ENCODE measurements at regions not wholly inside any gene's neighbourhood (a gene's known extent, or its start where the extent isn't known, plus 50 kb on each side); places are given as distances from the start of the nearest gene placed in this dataset.

DNA sequence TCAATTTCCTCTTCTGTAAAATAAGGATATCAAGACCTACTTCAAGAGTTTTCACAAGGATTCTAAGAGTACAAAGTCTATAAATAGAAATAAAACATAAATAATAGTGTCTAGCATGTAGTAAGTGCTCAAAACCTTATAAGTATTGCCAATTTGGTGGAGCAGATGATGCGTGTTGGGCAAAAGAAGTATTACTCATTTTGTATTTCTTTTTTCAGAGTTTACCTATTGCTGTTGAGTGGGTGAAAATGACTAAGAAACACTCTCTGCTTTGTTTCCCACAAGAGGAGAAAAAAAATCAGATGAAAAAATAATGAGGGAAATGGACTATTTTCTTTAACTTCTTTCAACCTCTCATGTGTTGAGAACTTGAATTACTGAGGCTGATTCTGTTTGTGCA, 103.3 kb upstream of the KCNK2 start:
- H3K9me3 Mint-ChIP-seq, result peaks cover 4% of the 10 kb centered on the region
- H3K27me3 Mint-ChIP-seq (ENCODE audit: low read depth), result peaks cover under 1% of the 10 kb centered on the region
- no peaks in the 10 kb centered on the region for H3K36me3 Mint-ChIP-seq (ENCODE audit: insufficient read depth)
- DNase-seq (no peak), ATAC-seq (no peak)
- no peaks in the 10 kb centered on the region for H3K4me1 Mint-ChIP-seq (ENCODE audit: low read depth)
- no peak overlapping the region for H3K4me3 Mint-ChIP-seq

DNA sequence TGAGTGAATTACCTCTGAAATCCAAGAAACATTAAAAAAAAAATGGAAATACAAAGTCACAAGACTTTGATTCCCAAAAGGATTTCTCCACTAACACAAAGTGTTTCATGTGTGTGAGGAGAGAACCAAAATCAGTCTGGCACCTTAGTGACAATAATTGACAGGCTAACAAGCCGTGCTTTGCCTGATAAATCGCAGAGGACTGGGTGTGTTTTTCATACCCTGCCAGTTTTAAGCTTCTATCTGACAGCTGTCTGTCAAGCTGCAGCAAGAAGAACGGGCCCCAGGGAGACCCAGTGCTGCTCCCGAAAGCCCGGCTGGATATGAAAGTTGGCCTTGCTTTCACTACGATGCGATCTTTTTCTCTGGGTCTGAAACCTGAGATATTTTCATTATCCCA, 101.6 kb upstream of the KCNK2 start:
- Mint-ChIP-seq H3K36me3 (ENCODE audit: insufficient read depth) (no peaks in the 10 kb centered on the region), H3K4me3 (no peak overlapping the region), H3K27me3 (ENCODE audit: low read depth) (no peaks in the 10 kb centered on the region), H3K4me1 (ENCODE audit: low read depth) (no peaks in the 10 kb centered on the region), H3K9me3 (peaks cover 6% of the 10 kb centered on the region)
- DNase-seq, result no peak
- ATAC-seq, result no peak

DNA sequence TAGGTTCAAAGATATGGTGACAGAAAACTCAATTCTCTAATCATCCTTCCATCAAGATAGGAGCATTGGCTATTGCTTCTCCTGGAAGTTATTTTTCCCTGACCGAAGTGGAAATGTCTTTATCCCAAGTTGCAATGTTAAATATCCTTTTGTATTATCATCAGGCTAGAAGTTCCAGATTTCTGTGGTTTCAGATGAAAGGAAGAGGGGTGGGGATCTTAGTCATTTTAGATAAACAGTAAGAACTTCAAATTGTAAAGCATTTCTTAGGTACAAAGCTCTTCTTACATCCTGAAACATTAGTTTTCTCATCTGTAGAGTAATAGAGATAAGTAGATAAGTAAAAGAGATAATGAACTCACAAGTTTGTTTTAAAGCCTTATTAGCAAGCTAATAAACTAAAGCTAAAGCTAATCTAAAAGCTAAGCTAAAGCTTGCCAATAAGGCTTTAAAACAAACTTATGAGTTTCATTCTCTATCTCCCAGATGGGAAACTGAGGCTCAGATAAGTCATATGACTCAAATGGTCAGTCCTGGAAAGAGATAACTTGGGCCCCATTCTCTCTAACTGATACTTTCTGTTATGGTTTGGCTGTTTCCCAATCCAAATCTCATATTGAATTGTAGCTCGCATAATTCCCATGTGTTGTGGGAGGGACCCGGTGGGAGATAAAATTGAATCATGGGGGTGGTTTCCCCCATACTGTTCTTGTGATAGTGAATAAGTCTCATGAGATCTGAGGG, 99.2 kb upstream of the KCNK2 start:
- ATAC-seq, result no peak
- DNase-seq, result no peak
- Mint-ChIP-seq H3K4me1 (ENCODE audit: low read depth) (no peaks in the 10 kb centered on the region), H3K9me3 (peaks cover 6% of the 10 kb centered on the region), H3K27me3 (ENCODE audit: low read depth) (no peaks in the 10 kb centered on the region), H3K4me3 (no peak overlapping the region), H3K36me3 (ENCODE audit: insufficient read depth) (no peaks in the 10 kb centered on the region)

DNA sequence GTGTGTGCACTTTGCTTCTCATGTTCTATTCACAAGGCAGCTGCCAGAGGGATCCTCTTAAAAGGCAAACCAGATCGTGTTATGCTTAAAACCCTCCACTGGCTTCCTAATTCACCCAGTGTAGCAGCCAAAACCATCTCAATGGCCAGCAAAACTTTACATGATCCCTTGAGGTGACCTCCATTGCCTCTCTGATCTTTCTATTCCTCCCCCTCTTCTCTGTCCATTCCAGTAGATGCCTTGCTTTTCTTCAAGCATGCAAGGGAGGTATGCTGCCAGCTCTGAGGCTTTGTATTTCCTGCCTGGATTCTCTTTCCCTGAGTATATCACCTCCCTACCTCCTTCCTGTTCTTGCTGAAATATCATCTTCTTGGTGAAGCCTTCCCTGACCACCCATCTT, 93.2 kb upstream of the KCNK2 start:
- ATAC-seq (no peak), DNase-seq (no peak)
- H3K9me3 Mint-ChIP-seq, result peaks cover 4% of the 10 kb centered on the region
- no peak overlapping the region for H3K4me3 Mint-ChIP-seq
- no peaks in the 10 kb centered on the region for H3K27me3 Mint-ChIP-seq (ENCODE audit: low read depth)
- H3K4me1 Mint-ChIP-seq (ENCODE audit: low read depth), result no peaks in the 10 kb centered on the region
- no peaks in the 10 kb centered on the region for H3K36me3 Mint-ChIP-seq (ENCODE audit: insufficient read depth)

DNA sequence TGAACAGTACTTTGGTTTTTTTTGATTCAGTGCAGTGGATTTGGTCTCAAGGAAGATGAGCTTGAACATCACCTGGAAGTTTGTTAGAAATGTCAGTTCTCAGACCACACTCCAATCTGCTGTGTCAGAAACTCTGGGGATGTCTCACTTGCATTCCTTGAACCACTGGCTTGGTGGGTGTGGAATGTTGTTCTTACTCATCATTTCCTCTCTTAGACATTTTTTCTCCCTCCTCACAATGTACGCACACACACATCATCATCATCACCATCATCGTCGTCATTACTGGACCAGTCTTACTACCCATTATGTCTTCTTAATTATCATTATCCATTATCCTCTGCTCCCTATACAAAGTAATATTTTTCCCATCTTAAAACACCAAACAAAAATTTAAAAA, 91.9 kb upstream of the KCNK2 start:
- no peak overlapping the region for H3K4me3 Mint-ChIP-seq
- H3K36me3 Mint-ChIP-seq (ENCODE audit: insufficient read depth), result no peaks in the 10 kb centered on the region
- H3K27me3 Mint-ChIP-seq (ENCODE audit: low read depth), result no peaks in the 10 kb centered on the region
- ATAC-seq (no peak), DNase-seq (no peak)
- no peaks in the 10 kb centered on the region for H3K4me1 Mint-ChIP-seq (ENCODE audit: low read depth)
- H3K9me3 Mint-ChIP-seq, result peaks cover 4% of the 10 kb centered on the region

DNA sequence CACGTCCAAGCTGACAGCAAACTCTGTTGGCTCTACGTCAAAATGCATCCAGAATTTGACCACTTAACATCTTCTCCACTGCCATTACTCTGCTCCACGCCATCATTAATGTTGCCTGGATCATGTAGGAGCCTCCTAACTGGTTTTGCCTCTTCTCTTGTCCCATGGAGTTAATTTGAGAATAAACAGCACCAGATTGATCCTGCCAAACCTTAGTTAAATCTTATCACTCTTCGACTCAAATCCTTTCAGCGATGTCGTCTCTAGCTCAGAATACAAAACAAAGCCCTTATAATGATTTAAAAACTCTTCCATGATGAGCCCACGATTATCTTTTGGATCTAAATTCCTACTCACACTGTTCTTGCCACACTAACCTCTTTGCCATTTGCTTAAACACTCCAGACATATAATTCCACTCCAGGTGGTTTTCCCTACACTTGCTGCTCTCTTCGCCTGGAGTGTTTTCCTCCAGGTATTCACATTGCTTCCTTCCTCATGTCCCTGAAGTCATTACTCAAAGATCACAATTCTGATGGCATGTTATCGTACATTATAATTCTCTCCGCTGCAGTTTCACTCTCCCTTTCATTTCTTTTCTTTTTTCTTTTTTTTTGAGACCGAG, 90.7 kb upstream of the KCNK2 start:
- no peak overlapping the region for H3K4me3 Mint-ChIP-seq
- no peaks in the 10 kb centered on the region for H3K36me3 Mint-ChIP-seq (ENCODE audit: insufficient read depth)
- DNase-seq (no peak), ATAC-seq (no peak)
- no peaks in the 10 kb centered on the region for H3K4me1 Mint-ChIP-seq (ENCODE audit: low read depth)
- no peaks in the 10 kb centered on the region for H3K27me3 Mint-ChIP-seq (ENCODE audit: low read depth)
- peaks cover 4% of the 10 kb centered on the region for H3K9me3 Mint-ChIP-seq

DNA sequence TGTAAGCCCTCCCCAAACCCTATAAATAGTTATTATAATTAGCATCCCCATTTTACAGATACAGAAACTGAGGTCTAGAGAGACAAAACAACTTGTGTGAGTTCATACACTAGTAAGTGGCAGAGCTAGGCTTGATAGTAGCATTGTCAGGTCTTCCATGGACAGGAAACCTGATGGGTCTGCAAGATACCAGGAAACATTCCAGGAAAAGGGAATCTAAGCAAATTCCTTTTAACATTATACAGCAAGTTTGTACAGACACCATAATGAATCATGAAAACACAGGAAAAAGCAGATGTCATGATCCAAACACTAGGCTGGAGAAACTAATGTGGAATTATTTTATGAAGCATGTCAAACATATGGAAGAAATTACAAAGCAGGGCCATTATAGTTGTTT, 89.1 kb upstream of the KCNK2 start:
- Mint-ChIP-seq H3K9me3 (peaks cover 4% of the 10 kb centered on the region), H3K4me1 (ENCODE audit: low read depth) (no peaks in the 10 kb centered on the region), H3K27me3 (ENCODE audit: low read depth) (peaks cover 2% of the 10 kb centered on the region), H3K36me3 (ENCODE audit: insufficient read depth) (no peaks in the 10 kb centered on the region), H3K4me3 (no peak overlapping the region)
- no peak for DNase-seq
- no peak for ATAC-seq

DNA sequence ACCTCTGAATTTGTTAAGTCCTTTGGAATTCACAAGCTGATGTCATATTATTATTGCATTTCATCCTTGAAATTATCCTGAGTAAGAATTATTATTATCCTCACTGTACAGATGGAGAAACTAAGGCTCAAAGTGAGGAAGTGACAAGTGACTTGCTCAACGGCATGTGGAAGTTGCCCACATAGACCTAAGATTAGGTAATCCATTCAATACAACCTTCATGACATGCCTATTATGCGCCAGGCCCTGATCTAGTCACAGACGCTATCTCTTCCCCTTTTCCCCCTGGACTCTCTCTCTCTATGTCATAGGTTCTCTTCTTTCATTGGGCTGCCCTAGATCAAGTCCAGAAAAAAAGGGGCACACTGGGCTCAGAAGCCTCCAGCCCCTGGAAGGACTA, 84.9 kb upstream of the KCNK2 start:
- Mint-ChIP-seq H3K9me3 (no peaks in the 10 kb centered on the region), H3K27me3 (ENCODE audit: low read depth) (peaks cover 2% of the 10 kb centered on the region), H3K4me1 (ENCODE audit: low read depth) (no peaks in the 10 kb centered on the region), H3K36me3 (ENCODE audit: insufficient read depth) (no peaks in the 10 kb centered on the region), H3K4me3 (no peak overlapping the region)
- DNase-seq, result no peak
- ATAC-seq, result no peak

DNA sequence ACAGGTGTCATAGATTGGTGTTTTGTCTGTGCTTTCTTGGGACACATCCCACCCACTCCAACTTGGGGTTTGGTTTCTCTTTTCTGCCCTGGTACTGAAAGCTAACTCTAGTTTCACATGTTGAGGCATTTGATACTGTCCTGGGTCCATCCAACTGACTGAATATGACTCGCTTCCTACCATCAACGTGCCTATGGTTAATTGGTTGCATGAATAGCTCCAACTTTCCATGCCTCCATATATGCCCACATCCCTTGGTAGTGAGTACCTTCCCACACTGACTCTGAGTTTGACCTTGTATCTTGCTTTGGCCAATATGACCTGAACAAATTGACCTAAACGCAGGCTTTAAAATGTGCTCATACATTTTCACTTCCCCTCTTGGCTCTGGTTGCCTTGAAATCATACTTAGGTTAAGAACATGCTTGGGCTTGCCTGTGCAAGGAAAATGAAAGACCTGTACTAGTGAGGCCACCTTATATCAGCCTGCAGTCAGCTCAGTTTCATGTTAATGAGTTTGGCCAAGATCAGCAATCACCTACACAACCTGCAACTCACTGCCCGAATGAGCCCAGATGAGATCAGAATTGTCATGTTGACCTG, 81.0 kb upstream of the KCNK2 start:
- ATAC-seq (no peak), DNase-seq (no peak)
- Mint-ChIP-seq H3K4me3 (no peak overlapping the region), H3K36me3 (ENCODE audit: insufficient read depth) (no peaks in the 10 kb centered on the region), H3K9me3 (no peaks in the 10 kb centered on the region), H3K4me1 (ENCODE audit: low read depth) (no peaks in the 10 kb centered on the region), H3K27me3 (ENCODE audit: low read depth) (peaks cover 2% of the 10 kb centered on the region)

DNA sequence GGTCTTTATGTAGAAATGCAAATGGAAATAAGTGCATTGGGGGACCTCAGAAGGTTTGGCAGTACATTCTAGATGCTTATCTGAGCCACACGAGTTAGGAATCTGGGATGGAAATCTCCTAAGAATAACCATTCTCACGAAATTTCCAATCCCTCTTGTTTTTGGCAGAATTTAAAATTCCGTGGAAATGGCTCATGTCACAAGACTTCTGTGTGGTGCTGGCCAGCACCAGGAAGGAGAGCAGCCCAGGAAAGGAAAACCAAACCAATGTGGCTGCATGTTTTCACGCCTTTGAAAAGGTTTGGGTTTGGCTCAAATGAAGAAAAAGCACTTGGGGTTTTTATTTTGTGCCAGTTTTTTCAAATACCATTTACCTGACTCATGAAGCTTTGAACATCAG, 80.1 kb upstream of the KCNK2 start:
- Mint-ChIP-seq H3K4me1 (ENCODE audit: low read depth) (no peaks in the 10 kb centered on the region), H3K9me3 (no peaks in the 10 kb centered on the region), H3K36me3 (ENCODE audit: insufficient read depth) (no peaks in the 10 kb centered on the region), H3K27me3 (ENCODE audit: low read depth) (no peaks in the 10 kb centered on the region), H3K4me3 (no peak overlapping the region)
- no peak for DNase-seq
- no peak for ATAC-seq

DNA sequence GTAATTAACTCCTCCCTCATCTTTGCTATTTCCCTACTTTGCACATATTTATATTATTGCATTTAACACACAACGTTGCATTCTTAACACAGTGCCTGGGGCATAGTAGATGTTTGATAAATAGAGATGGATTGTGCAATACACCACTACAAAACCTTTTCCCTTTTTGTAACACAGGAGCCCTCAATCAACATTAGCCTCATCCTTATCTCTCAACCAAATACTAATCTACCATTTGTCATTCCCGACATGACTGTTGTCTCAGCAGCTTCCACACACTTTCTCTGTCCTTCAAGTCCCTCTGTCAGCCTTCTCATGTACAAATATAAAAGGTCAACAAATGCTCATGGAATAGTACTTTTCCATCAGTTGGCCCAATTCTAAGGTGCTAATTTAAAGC, 78.9 kb upstream of the KCNK2 start:
- Mint-ChIP-seq H3K4me3 (no peak overlapping the region), H3K36me3 (ENCODE audit: insufficient read depth) (no peaks in the 10 kb centered on the region), H3K27me3 (ENCODE audit: low read depth) (no peaks in the 10 kb centered on the region), H3K4me1 (ENCODE audit: low read depth) (no peaks in the 10 kb centered on the region), H3K9me3 (no peaks in the 10 kb centered on the region)
- ATAC-seq (no peak), DNase-seq (no peak)

DNA sequence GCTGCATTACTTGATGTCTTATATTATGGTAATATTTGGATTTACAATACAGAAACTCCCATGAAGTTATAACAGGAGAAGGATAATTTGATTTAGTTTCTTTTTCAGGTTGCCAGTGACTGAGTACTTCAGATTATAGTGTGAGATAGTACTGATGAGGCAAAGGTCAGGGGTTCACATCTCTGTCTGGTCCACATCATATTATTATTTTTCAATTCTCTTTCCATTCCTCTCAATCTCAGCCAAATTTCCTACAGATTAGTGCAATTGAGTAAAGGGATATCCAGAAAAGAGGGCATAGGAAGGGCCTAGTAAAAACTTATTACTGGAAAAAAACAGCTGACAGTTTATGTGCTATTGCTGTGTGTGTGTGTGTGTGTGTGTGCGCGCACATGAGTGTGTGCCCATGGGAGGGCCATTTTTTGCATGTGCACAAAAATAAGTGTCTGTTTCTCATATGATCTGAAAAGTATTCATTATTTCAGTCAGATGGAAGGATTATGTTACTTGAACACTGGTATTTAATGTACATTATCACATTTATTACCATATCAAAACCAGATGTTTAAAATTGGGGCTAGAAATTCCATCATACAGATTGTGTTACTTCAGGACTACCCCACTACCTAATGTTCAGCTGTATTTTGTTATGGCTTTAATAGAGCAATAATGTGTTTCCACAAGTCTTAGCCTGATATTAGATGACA, 78.3 kb upstream of the KCNK2 start:
- H3K9me3 Mint-ChIP-seq, result no peaks in the 10 kb centered on the region
- H3K4me1 Mint-ChIP-seq (ENCODE audit: low read depth), result no peaks in the 10 kb centered on the region
- ATAC-seq, result no peak
- no peak overlapping the region for H3K4me3 Mint-ChIP-seq
- H3K36me3 Mint-ChIP-seq (ENCODE audit: insufficient read depth), result no peaks in the 10 kb centered on the region
- no peaks in the 10 kb centered on the region for H3K27me3 Mint-ChIP-seq (ENCODE audit: low read depth)
- no peak for DNase-seq

DNA sequence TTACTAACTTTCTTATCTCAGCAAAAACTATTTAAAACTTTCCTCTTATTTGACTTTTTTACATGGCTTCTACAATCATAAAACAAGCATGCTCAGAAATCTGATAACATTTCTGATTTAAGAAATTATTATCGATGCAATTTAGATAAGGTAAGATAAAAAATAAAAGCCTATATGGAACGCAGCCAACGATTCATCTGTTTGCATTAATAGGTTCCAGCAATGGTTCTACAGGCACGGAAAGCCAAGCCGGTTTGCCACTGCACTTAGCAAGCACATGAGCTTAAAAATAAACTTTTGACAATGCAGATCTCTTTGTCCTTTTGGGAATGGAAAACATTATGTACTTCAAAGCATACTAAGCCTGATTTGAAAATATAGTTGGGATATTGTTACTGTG, 77.5 kb upstream of the KCNK2 start:
- no peaks in the 10 kb centered on the region for H3K36me3 Mint-ChIP-seq (ENCODE audit: insufficient read depth)
- H3K4me1 Mint-ChIP-seq (ENCODE audit: low read depth), result no peaks in the 10 kb centered on the region
- no peaks in the 10 kb centered on the region for H3K9me3 Mint-ChIP-seq
- no peak for DNase-seq
- no peak overlapping the region for H3K4me3 Mint-ChIP-seq
- ATAC-seq, result no peak
- no peaks in the 10 kb centered on the region for H3K27me3 Mint-ChIP-seq (ENCODE audit: low read depth)

DNA sequence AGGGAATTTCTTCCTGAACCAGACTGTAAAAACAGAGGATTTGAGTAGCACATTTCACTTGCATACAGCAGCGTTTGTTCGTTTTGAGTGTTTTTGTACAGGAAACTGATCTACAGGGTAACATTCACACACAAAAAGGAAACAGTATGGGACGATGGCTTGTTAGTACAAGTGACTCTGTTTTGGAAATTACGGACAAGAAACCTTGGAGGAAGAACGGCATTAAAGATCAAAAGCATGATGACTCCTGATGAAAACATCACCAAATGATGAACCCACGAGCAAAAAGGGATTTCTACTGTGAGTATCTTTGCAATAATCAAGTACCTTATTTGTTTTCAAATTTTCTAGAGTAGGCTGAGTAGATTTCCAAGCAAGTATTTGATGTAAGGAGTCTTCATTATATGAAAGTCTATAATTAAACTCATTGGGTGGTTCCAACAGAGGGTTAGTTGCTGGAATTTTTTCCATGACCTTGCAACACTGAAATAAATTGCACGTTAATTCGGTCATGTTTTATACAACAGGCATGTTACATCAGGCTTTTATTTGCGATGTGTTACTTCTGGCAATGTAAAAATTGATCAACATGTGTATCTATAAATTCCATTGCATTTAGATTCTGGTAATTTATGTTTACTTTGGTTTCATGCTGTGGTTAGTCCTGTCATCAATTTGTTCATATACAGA, 76.7 kb upstream of the KCNK2 start:
- Mint-ChIP-seq H3K9me3 (no peaks in the 10 kb centered on the region), H3K36me3 (ENCODE audit: insufficient read depth) (no peaks in the 10 kb centered on the region), H3K4me3 (no peak overlapping the region), H3K4me1 (ENCODE audit: low read depth) (no peaks in the 10 kb centered on the region), H3K27me3 (ENCODE audit: low read depth) (no peaks in the 10 kb centered on the region)
- DNase-seq, result no peak
- no peak for ATAC-seq
